ENCODE measurements at regions not wholly inside any gene's neighbourhood (a gene's known extent, or its start where the extent isn't known, plus 50 kb on each side); places are given as distances from the start of the nearest gene placed in this dataset.

- no peak for TF ChIP-seq GTF2F1 (IDR thresholded peaks at IDR 0.05; ENCODE audit: borderline replicate concordance, low read depth, low read length)
- TF ChIP-seq SP2 (IDR thresholded peaks at IDR 0.05; ENCODE audit: low read length) = no peak
- TF ChIP-seq CTBP2 (IDR thresholded peaks at IDR 0.05; ENCODE audit: borderline replicate concordance, insufficient read depth, insufficient read length, low read length) = no peak
Measured at GRCh38 chr1:232351335-232351734, 278.6 kb downstream of the SIPA1L2 start (continued).

Measured in H1 (cell line).